Adrenal gland (tissue), 9 donors: ENCODE measurements at regions not wholly inside any gene's neighbourhood (a gene's known extent, or its start where the extent isn't known, plus 50 kb on each side); places are given as distances from the start of the nearest gene placed in this dataset.

Experiments
- DNase-seq, 7 donors: peaks; one replicate each; pipeline ENCODE4 v3.0.0-alpha.2; 2019 to 2020
- H3K27ac ChIP-seq, 5 donors: fragments of 200-600 bp; sonication (generic) in 4 of 5; 1 replicate in 3 of 5; 2 replicates in 2 of 5; pipeline versions ENCODE4 v1.5.1 to v1.8.0; 2016 to 2020; ENCODE audit warnings: mild to moderate bottlenecking in 1 of 5
- H3K27me3 ChIP-seq: fragments of 200-600 bp; 2 replicates; pipeline ENCODE4 v1.8.0; 2021
- H3K36me3 ChIP-seq, 2 donors: fragments of 200-600 bp; replicated peaks in 1 of 2; 1 replicate in 1 of 2; 2 replicates in 1 of 2; pipeline versions ENCODE4 v1.5.1 to v1.8.0; 2018 to 2022
- H3K4me1 ChIP-seq, 2 donors: fragments of 200-600 bp; replicated peaks in 1 of 2; 1 replicate in 1 of 2; 2 replicates in 1 of 2; pipeline versions ENCODE4 v1.5.1 to v1.8.0; 2018 to 2021
- H3K4me3 ChIP-seq, 4 donors: fragments of 200-600 bp; sonication (generic) in 3 of 4; one replicate each; pipeline ENCODE4 v1.5.1; 2016 to 2018
- H3K9me3 ChIP-seq, 3 donors: fragments of 200-600 bp; sonication (generic) in 1 of 3; replicated peaks in 1 of 3; 1 replicate in 2 of 3; 2 replicates in 1 of 3; pipeline versions ENCODE4 v1.5.1 to v1.8.0; 2016 to 2021
- CTCF ChIP-seq, 6 experiments: fragments of 450-650 bp in 4 of 6; fragments of 200-600 bp in 2 of 6; sonication (generic) in 1 of 6; IDR thresholded peaks; 1 replicate in 5 of 6; 2 replicates in 1 of 6; pipeline versions ENCODE4 v1.5.1 to v1.8.0; 2016 to 2021; ENCODE audit warnings: antibody characterized with exemption in 6 of 6, mild to moderate bottlenecking in 2 of 6, moderate library complexity in 1 of 6
- POLR2A ChIP-seq, 2 donors: fragments of 450-650 bp; IDR thresholded peaks; one replicate each; pipeline ENCODE4 v1.6.1; 2017; ENCODE audit warnings: antibody characterized with exemption in 2 of 2, mild to moderate bottlenecking in 2 of 2, moderate library complexity in 1 of 2
- WGBS, 4 donors: extraction: QIAGEN DNeasy Blood & Tissue Kit in 2 of 4; methylation state at CpG; one replicate each; pipeline versions ENCODE4 v1.1.5 to v1.1.7; 2013 to 2017; 5-methylcytosine and 5-hydroxymethylcytosine counted together
- intact Hi-C, 2 donors: fragments of 100-400 bp; cut with DNase I; formaldehyde crosslinking; loops; one replicate each; pipeline versions ENCODE4 v1.14.1 to v1.15.0; 2022 to 2023
- donor health status: healthy with polysubstance abuse.
- donor health status: Bipolar disorder and iron deficiency.
- donor health status: DM: yes; HTN: yes; CAD: no.
- donor health status: DM: no; HTN: no; CAD: no.
- donor health status: DM: no; HTN: no; CAD: no.

GRCh38 chr21:38881131-38881530 lies 75.4 kb downstream of the ETS2 start:
- DNase-seq, result no peak
- intact Hi-C loops, result no loop called here
- Histone ChIP-seq H3K27me3 (no peaks in the 10 kb centered on the region), H3K9me3 (peaks cover 0 to 10% (median 8%) of the 10 kb centered on the region in 3 donors), H3K4me1 (no peaks in the 10 kb centered on the region), H3K27ac (no peak overlapping the region), H3K4me3 (no peak overlapping the region), H3K36me3 (no peaks in the 10 kb centered on the region)
- TF ChIP-seq POLR2A (IDR thresholded peaks at IDR 0.05) (no peak), CTCF (IDR thresholded peaks at IDR 0.05) (no peak)

GRCh38 chr21:38880577-38880966 lies 74.8 kb downstream of the ETS2 start:
- Histone ChIP-seq H3K4me1 (no peaks in the 10 kb centered on the region), H3K36me3 (no peaks in the 10 kb centered on the region), H3K27ac (no peak overlapping the region), H3K9me3 (peaks cover 0 to 10% (median 8%) of the 10 kb centered on the region in 3 donors), H3K27me3 (no peaks in the 10 kb centered on the region), H3K4me3 (no peak overlapping the region)
- intact Hi-C loops, result no loop called here
- WGBS, 4 donors, result 89 to 93% (median 92%) methylated on average over 6 of the region's 6 CpGs
- DNase-seq, result no peak
- TF ChIP-seq POLR2A (IDR thresholded peaks at IDR 0.05) (no peak), CTCF (IDR thresholded peaks at IDR 0.05) (no peak)

- Histone ChIP-seq H3K27ac (no peak overlapping the region), H3K9me3 (peaks cover 0 to 10% (median 8%) of the 10 kb centered on the region in 3 donors), H3K36me3 (no peaks in the 10 kb centered on the region), H3K4me3 (no peak overlapping the region), H3K27me3 (no peaks in the 10 kb centered on the region), H3K4me1 (no peaks in the 10 kb centered on the region)
- 46 to 64% (median 55%) methylated on average over 4 of the region's 4 CpGs for WGBS, 4 donors
- TF ChIP-seq POLR2A (IDR thresholded peaks at IDR 0.05), result no peak
- DNase-seq, result no peak
- intact Hi-C loops, result no loop called here
Observed at GRCh38 chr21:38879912-38880576, 74.3 kb downstream of the ETS2 start.

GRCh38 chr21:38878379-38879179 lies 72.8 kb downstream of the ETS2 start:
- 76 to 85% (median 84%) methylated on average over 1 of the region's 1 CpG for whole genome bisulfite sequencing, 4 donors
- Histone ChIP-seq H3K9me3 (peaks cover 0 to 10% (median 8%) of the 10 kb centered on the region in 3 donors), H3K4me1 (no peaks in the 10 kb centered on the region), H3K36me3 (no peaks in the 10 kb centered on the region), H3K4me3 (no peak overlapping the region), H3K27me3 (no peaks in the 10 kb centered on the region), H3K27ac (no peak overlapping the region)
- intact Hi-C loops, result no loop called here
- TF ChIP-seq POLR2A (IDR thresholded peaks at IDR 0.05) (no peak), CTCF (IDR thresholded peaks at IDR 0.05) (no peak)
- no peak for DNase-seq
